ENCODE measurements at regions not wholly inside any gene's neighbourhood (a gene's known extent, or its start where the extent isn't known, plus 50 kb on each side); places are given as distances from the start of the nearest gene placed in this dataset.

GRCh38 chr1:80640978-80641377 lies 1159.8 kb upstream of the ADGRL2 start:
- Mint-ChIP-seq H3K4me3 (no peak overlapping the region), H3K27me3 (ENCODE audit: insufficient read depth) (no peaks in the 10 kb centered on the region), H3K36me3 (ENCODE audit: low read depth) (no peaks in the 10 kb centered on the region), H3K4me1 (ENCODE audit: low read depth) (no peaks in the 10 kb centered on the region), H3K9me3 (peaks cover 17% of the 10 kb centered on the region), H3K27ac (no peak overlapping the region)
- DNase-seq: no peak
- TF ChIP-seq CTCF (IDR thresholded peaks at IDR 0.05): no peak

- DNase-seq: no peak
- no peaks in the 10 kb centered on the region for H3K4me1 Mint-ChIP-seq (ENCODE audit: low read depth)
- H3K27ac Mint-ChIP-seq: no peak overlapping the region
- H3K36me3 Mint-ChIP-seq (ENCODE audit: low read depth): no peaks in the 10 kb centered on the region
- no peak overlapping the region for H3K4me3 Mint-ChIP-seq
- peaks cover 15% of the 10 kb centered on the region for H3K9me3 Mint-ChIP-seq
- no peak for TF ChIP-seq CTCF (IDR thresholded peaks at IDR 0.05)
- H3K27me3 Mint-ChIP-seq (ENCODE audit: insufficient read depth): no peaks in the 10 kb centered on the region
Measured at GRCh38 chr1:80639777-80640533, 1160.8 kb upstream of the ADGRL2 start.

- no peaks in the 10 kb centered on the region for H3K36me3 Mint-ChIP-seq (ENCODE audit: low read depth)
- no peaks in the 10 kb centered on the region for H3K27me3 Mint-ChIP-seq (ENCODE audit: insufficient read depth)
- no peak for TF ChIP-seq CTCF (IDR thresholded peaks at IDR 0.05)
Measured at GRCh38 chr1:80633947-80634706, 1166.6 kb upstream of the ADGRL2 start.

GRCh38 chr1:80632284-80632683 lies 1168.5 kb upstream of the ADGRL2 start:
- no peak for DNase-seq
- Mint-ChIP-seq H3K4me1 (ENCODE audit: low read depth) (no peaks in the 10 kb centered on the region), H3K27ac (no peak overlapping the region), H3K4me3 (no peak overlapping the region), H3K27me3 (ENCODE audit: insufficient read depth) (no peaks in the 10 kb centered on the region), H3K9me3 (peaks cover 32% of the 10 kb centered on the region), H3K36me3 (ENCODE audit: low read depth) (no peaks in the 10 kb centered on the region)
- TF ChIP-seq CTCF (IDR thresholded peaks at IDR 0.05): no peak

More at GRCh38 chr1:80633947-80634706, 1166.6 kb upstream of the ADGRL2 start:
- DNase-seq: no peak
- Mint-ChIP-seq H3K9me3 (peaks cover 25% of the 10 kb centered on the region), H3K27ac (no peak overlapping the region), H3K4me1 (ENCODE audit: low read depth) (no peaks in the 10 kb centered on the region), H3K4me3 (no peak overlapping the region)

- Mint-ChIP-seq H3K27me3 (ENCODE audit: insufficient read depth) (no peaks in the 10 kb centered on the region), H3K9me3 (peaks cover 48% of the 10 kb centered on the region), H3K36me3 (ENCODE audit: low read depth) (no peaks in the 10 kb centered on the region), H3K27ac (no peak overlapping the region), H3K4me3 (no peak overlapping the region), H3K4me1 (ENCODE audit: low read depth) (no peaks in the 10 kb centered on the region)
- DNase-seq: no peak
- no peak for TF ChIP-seq CTCF (IDR thresholded peaks at IDR 0.05)
Measured at GRCh38 chr1:80629304-80629837, 1171.4 kb upstream of the ADGRL2 start.

Data from HFFc6 (cell line).